T47D (cell line): ENCODE measurements at regions not wholly inside any gene's neighbourhood (a gene's known extent, or its start where the extent isn't known, plus 50 kb on each side); places are given as distances from the start of the nearest gene placed in this dataset.

ENCODE experiments used
- DNase-seq, 2 experiments: peaks; one replicate each; pipeline versions ENCODE4 v3.0.0 to v3.0.0-alpha.2; 2011 to 2012; ENCODE audit warnings: low read depth in 1 of 2, low spot score in 1 of 2
- JUND ChIP-seq: IDR thresholded peaks from 2 replicates; pipeline ENCODE4 v1.6.1; 2012; ENCODE audit warnings: low read depth
- in situ Hi-C: cut with HindIII; loops from 2 replicates; pipeline ENCODE4 v1.10.0; 2016; ENCODE audit warnings: low sequenced_read_pairs, low pct_unique_long_range_greater_than_20kb

DNA sequence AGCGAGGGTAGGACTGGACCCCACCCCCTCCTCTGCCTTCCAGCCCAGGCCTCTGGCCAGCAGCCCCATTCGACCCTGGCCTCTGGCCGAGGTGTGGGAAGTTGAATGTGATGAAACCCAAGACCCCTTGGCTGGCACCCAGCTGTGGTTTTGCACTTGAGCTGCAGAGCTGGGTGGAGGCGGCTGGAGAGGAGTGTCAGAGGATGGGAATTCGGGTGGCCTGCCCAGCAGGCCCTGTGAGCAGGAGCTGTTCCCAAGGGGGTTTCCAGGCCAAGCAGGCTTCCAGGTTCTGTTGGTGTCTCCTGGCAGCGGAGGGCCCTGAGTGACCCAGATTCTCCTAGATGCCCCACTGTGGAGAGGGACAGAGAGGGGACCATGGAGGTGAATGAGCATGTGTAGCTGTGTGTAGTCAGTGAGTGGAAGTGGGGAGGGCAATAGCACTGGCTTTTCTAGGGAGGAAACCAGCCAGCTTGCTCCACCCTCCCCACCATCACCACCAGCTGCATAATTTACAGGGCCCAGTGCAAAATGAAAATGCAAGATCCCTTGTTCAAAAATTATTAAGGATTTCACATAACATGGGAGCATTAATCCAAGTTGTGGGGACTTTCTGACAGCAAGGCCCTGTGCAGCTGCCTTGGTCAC is 172.2 kb upstream of the HAAO start:
- no peak for DNase-seq
- in situ Hi-C loops: no loop called here
- no peak for TF ChIP-seq JUND

DNA sequence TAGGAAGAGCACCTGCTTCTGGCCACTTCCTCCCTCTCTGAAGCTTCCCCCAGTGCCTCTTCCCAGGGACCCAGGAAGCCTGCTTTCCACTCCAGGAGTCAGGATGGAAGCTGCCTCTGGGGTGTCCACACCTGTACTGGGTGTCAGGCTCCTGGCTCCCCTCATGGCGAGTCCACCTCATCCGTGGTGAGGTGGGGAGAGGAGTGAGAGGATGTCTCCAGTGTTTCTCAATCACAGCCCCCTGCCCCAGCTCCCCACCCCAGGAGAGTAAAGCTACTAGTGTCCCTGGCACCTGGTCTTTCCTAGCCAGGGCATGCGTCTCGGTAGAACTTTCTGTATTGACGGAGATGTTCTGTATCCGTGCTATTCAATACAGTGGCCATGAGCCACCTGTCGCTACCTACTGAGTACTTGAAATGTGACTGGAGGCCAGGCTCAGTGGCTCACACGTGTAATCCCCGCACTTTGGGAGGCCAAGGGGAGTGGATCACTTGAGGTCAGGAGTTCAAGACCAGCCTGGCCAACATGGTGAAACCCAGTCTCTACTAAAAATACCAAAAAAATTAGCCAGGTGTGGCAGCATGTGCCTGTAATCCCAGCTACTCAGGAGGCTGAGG is 171.2 kb upstream of the HAAO start:
- TF ChIP-seq JUND: no peak
- in situ Hi-C loops: no loop called here
- no peak for DNase-seq

DNA sequence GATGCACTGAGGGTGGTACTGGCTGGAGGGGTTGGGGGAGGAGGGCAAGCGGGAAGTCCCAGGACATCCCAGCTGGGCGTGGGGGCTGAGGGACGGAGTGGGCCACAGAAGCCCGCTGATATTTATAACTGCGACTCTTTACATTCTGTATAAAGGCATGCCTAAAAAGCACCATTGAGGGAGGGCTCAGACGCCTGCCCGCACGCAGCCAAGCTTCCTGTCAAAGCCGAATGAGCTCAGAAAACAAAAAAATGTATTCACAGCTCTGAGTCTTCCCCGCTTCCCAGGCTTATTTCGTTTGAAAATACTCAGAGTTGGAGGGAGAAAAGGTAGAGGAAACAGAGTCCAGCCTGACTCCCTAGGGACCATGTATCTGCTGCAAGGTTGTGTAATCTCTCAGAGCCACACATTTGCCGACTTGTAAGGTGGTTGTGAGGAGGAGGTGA is 170.1 kb upstream of the HAAO start:
- no peak for DNase-seq
- in situ Hi-C loops: no loop called here

DNA sequence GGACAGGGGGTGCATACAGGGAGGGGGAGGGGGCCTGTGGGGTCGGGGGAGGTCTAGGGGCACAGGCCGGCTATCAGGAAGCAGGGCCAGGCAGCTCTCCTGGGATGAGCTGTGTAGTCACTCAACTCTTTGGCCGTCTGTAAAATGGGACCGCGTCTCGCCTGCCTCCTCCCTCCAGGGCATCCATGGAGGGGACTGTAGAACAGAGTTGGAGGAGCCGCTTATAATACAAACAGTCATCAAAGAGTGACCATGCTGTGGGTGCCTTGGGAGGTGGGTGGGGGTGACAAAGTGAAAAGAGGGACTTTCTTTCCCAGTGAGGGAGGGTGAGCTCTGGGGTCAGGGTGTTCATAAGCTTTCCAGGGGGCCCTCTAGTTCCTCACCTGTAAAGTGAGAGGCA is 169.6 kb upstream of the HAAO start:
- no peak for DNase-seq
- in situ Hi-C loops: no loop called here
- TF ChIP-seq JUND: no peak

More for the DNA sequence above, 170.1 kb upstream of the HAAO start:
- TF ChIP-seq JUND: no peak

DNA sequence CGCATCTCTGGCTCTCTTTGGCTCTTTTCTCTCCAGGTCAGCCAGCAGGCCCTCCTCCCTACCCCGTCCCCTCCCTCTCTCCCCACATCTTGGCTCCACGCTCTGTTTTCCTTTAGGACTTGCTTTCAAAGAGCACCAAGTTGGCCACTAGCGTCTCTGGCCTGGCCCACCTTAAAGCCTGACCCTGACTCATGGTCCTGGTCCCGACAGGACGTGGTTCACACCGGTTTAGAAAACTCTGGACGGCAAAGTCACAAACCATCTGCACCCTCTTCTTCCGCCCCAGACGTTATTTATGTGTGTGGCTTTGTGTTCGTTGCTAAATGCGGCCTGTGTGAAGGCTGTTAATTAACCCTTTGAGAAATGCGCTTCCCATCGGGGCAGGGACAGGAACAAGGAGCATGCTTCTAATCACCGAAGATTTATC is 169.0 kb upstream of the HAAO start:
- no peak for DNase-seq
- TF ChIP-seq JUND: no peak
- in situ Hi-C loops: no loop called here

DNA sequence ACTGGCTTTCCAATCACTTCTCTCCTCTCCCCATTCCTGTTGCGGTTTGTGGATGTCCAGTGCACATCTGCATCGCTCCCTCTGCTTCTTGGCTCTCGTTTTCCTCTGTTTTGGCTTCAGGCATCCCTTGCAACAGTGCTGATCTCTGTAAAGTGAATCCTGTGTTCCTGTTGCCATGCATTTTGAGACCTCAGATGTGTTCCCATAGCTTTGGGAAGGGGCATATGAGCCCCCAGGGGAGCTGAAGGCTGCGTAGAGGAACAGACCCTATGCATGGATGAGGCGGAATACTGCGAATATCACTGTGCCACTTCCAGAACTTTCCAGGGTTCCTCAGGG is 168.4 kb upstream of the HAAO start:
- no peak for TF ChIP-seq JUND
- no peak for DNase-seq
- in situ Hi-C loops: no loop called here

DNA sequence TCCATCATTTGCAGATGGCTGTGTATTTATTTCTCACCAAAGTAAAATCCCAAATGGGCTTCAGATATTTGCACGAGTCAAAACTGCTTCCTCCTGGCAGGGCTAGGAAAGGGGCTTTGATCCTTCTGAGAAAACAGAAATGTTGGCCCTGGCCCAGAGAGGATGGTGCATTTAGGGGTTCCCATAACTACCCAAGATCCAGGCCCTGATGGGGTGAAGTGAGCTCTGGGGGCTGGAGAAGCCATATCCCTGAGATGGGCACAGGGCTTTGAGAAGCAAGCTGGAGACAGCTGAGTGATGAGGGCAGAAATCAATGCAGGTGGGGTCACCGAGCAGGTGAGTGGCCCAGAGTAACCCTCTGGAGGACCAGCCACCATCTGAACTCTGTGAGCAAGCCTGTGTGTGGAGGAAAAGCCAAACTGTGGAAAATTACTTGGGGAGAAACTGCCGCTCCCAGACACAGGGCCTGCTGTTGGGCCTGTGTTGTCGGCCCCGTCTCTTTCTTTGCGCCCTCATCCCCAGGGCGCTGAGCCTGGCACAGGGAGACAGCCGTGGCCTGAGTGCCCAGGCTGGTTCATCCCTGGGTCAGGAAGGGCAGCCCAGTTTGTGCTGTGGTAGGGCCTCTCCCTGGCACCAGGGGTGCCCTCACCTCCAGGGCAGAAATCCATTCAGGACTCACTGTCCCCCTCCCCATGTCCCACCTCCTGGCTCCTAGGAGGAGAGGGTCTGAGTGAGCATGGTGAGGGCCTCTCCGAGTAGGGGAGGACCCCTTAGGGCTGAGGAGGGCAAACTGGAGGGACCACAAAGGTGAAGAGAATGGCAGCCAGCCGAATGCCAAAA is 167.8 kb upstream of the HAAO start:
- TF ChIP-seq JUND: no peak
- in situ Hi-C loops: no loop called here
- no peak for DNase-seq

DNA sequence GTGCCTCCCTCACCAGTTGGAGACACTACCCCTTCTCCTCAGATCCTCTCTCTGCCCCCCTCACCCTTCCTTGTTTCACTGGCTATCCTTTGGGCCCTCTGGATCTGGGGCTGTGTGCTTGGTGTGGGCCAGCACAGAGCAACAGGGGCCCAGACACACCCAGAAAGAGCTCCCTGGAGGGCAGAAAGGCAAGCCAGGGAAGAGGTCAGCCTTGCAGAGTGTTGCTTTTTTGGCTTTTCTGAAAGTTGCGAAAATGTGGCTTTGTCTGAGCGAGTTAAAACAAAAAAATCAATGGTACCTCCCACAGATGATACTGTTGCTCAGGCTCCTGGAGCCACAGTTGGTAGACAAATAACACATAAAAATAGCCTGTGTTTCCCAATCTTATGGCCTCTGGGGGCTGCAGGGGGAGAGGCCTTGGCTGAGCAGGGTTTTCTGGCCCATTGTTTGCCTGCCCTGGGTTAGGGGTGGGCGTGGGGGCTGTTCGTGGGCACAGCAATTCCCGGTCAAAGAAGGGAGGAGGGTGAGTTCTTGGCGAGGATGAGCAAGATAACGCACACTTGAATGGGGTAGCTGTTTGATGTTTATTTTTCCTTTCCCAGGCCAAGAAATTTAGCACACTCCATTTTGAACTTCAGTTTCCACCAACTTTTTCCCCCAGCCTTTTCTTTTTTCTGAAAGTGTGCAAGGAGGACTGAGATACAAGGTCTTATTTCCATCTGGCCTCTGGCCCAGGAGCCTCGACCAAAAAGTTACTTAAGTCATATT is 167.0 kb upstream of the HAAO start:
- TF ChIP-seq JUND: no peak
- in situ Hi-C loops: no loop called here
- DNase-seq: no peak

DNA sequence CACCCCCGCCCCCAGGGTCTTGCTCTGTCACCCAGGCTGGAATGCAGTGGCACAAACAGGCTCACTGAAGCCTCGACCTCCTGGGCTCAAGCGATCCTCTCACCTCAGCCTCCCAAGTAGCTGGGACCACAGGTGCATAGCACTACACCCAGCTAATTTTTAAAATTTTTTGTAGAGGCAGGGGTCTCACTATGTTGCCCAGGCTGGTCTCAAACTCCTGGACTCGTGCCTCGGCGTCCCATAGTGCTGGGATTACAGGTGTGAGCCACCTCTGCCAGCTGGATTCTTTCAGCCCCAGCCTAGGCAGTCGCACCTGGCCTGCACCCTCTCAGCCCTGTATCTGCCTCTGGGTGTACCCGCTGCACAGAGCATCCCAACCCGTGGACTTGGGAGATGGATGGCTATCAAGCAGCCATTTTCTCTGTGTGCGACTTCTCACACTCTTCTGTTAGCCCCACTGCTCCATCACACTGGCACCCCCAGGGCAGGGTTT is 166.4 kb upstream of the HAAO start:
- in situ Hi-C loops: no loop called here
- TF ChIP-seq JUND: no peak
- no peak for DNase-seq

DNA sequence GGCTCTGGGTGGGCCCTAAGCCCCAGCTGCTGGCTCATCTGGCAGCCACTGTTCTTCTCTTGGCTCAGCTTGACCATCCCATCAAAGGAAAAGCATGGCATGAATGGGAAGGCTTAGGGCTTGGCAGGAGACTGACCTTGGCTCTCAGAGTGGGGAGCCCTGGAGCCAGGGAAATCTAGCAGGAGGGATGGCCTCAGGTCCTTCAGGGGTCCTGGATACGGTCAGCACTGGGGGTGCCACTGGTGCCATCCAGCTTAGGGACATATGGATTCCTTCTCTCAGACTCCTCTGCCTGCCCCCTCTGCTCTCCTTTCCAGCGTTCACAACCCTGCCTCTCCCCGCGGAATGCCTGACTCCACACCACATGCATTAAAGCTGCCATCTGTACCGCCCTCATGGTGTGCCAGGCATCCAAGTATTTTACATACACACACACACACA is 165.5 kb upstream of the HAAO start:
- no peak for DNase-seq
- TF ChIP-seq JUND: no peak
- in situ Hi-C loops: no loop called here

DNA sequence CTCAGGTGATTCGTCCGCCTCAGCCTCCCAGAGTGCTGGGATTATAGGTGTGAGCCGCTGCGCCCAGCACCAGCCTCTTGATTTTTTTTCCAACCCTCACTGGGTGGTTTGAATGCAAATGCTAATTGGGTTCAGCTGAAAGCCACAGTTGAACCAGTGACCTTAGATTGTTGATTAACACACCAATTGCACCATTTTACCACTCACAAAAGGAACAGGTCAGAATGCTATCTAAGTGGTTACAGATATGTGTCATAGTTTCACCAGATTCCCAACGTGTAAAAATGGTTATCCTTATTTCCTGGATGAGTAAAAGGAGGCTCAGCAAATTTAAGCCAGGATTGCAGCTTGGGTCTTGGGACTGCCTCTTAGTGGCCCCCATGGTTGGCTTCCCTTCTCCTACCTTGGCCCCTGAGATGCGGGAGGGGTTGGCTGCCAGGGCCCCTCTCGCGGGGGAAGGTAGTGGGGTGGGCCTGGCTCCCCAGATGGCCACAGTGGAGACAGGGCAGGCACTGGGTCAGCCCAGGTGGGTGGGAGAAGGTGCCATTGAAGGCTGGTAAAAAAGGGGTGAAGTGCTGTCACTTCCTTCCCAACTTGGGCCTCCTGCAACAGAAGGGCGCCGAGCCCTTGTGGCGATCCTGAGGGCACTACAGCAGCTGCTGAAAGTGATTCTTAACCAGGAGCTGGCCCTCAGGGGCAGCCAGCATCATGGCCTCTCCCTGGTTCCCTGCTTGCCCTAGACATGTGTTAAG is 164.9 kb upstream of the HAAO start:
- DNase-seq: no peak

DNA sequence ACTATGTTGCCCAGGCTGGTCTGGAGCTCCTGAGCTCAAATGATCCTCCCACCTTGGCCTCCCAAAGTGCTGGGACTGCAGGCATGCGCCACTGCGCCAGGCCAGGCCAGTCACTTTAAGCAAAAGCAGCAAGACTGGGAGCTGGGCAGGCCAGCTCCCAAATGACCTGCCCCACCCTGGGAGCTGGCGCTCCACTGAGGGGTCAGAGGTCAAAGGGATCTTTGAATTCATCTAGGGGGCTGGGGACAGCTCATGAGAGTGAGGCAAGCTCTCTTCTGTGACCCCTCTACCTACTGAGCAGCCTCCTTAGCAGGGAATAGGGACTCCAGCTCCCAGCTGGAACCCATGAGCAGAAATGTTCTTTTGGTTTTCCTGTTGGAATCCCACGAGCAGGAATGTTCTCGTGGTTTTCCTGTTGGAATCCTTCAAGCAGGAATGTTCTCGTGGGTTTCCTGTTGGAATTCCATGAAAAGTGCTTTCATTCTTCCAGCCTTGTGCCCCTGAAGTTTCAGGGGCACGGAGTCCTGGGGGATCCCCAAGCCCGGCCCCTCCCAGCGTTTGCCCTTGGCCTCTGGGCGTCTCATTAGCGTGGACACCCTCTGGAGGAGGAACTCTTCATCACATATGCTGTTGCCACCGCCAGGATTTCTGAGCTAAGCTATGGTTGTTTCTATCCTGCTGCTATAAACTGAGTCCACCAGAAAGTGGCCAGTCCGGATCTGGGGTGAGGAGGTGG is 162.0 kb upstream of the HAAO start:
- no peak for TF ChIP-seq JUND
- no peak for DNase-seq
- in situ Hi-C loops: no loop called here

More for the DNA sequence above, 164.9 kb upstream of the HAAO start:
- in situ Hi-C loops: no loop called here
- TF ChIP-seq JUND: no peak
